ENCODE measurements at regions not wholly inside any gene's neighbourhood (a gene's known extent, or its start where the extent isn't known, plus 50 kb on each side); places are given as distances from the start of the nearest gene placed in this dataset.
"Not testable (repeated sequence)": the region's sequence is repeated elsewhere in the genome, so short reads cannot be mapped to it uniquely, and the experiment has no call there.

DNA sequence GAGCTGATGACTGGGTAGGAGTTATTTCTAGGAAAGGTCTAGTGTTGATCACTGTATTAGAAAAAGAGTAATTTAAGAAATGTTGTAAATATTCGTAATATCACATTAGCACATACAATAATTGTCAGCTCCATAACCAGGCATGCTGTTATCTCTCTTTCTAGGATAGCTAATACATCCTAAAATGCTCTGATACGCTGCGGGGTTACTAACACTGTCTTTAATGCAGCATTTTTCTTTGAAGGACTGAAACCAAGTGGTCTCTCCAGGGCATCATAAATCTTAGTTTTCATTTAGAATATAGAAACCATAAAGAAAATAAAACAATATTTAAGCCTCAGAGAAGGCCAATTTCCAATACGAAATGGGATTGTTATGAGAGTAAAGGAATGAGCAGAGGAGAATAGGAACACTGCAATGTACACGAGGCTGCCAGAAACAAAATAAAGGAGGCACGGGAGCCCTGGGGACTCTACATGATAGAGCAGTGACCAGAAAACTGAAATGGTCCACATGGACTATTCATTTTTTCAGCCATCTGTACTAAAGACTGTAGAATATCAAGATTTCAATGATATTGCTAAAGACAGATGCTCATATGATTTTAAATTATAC, 1606.7 kb upstream of the AGA start:
- POLR2A ChIA-PET (ENCODE audit: low non-redundant PET), result no interaction called here
- Histone ChIP-seq H3K4me3 (ENCODE audit: low read depth, low read length, poor library complexity, severe bottlenecking) (no peak overlapping the region), H3K27ac (ENCODE audit: low read depth, low read length, poor library complexity, severe bottlenecking) (no peak overlapping the region), H3K36me3 (ENCODE audit: insufficient read depth, low read length, poor library complexity, severe bottlenecking) (no peaks in the 10 kb centered on the region), H3K4me1 (ENCODE audit: insufficient read depth, low read length, poor library complexity, severe bottlenecking) (no peaks in the 10 kb centered on the region), H3K27me3 (replicated peaks; ENCODE audit: insufficient read depth, low read depth, low read length, poor library complexity) (no peaks in the 10 kb centered on the region), H3K9me3 (ENCODE audit: low read depth, low read length, poor library complexity, severe bottlenecking) (no peaks in the 10 kb centered on the region)
- no peak for DNase-seq (ENCODE audit: low spot score)
- CTCF ChIA-PET, result no interaction called here
- no TSS peak for BruUV-seq (replicated peaks)
- intact Hi-C loops (cut with micrococcal nuclease; ENCODE audit: unreplicated experiment), result no loop called here
- TF ChIP-seq EZH2 (IDR thresholded peaks at IDR 0.05; ENCODE audit: borderline replicate concordance, low read depth, low read length, poor library complexity, severe bottlenecking), result no peak
- TF ChIP-seq, protein P1, sequence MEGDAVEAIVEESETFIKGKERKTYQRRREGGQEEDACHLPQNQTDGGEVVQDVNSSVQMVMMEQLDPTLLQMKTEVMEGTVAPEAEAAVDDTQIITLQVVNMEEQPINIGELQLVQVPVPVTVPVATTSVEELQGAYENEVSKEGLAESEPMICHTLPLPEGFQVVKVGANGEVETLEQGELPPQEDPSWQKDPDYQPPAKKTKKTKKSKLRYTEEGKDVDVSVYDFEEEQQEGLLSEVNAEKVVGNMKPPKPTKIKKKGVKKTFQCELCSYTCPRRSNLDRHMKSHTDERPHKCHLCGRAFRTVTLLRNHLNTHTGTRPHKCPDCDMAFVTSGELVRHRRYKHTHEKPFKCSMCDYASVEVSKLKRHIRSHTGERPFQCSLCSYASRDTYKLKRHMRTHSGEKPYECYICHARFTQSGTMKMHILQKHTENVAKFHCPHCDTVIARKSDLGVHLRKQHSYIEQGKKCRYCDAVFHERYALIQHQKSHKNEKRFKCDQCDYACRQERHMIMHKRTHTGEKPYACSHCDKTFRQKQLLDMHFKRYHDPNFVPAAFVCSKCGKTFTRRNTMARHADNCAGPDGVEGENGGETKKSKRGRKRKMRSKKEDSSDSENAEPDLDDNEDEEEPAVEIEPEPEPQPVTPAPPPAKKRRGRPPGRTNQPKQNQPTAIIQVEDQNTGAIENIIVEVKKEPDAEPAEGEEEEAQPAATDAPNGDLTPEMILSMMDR (conservative IDR thresholded peaks at IDR 0.05; ENCODE audit: low read depth, low read length), result no peak

DNA sequence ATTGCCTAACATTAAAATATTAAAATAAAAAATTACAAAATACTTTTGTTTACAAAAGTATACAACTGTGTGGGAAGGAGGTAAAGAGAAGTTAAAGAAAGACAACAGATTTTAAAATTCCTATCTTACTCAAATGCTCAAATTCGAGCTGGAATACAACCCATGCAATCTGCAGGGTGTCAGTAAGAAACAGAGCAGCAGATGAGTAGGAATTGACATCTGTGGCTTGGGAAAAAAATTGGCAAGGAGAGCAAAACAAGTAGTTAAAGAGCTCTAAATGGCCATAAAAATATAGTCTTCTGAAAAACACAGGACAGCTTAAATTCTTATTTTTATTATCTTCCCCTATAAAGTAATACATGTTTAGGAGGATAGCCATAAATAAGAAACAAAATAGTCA, 1609.0 kb upstream of the AGA start:
- Histone ChIP-seq H3K4me1 (ENCODE audit: insufficient read depth, low read length, poor library complexity, severe bottlenecking) (no peaks in the 10 kb centered on the region), H3K9me3 (ENCODE audit: low read depth, low read length, poor library complexity, severe bottlenecking) (no peaks in the 10 kb centered on the region), H3K27me3 (replicated peaks; ENCODE audit: insufficient read depth, low read depth, low read length, poor library complexity) (no peaks in the 10 kb centered on the region), H3K4me3 (ENCODE audit: low read depth, low read length, poor library complexity, severe bottlenecking) (no peak overlapping the region), H3K27ac (ENCODE audit: low read depth, low read length, poor library complexity, severe bottlenecking) (no peak overlapping the region), H3K36me3 (ENCODE audit: insufficient read depth, low read length, poor library complexity, severe bottlenecking) (no peaks in the 10 kb centered on the region)
- no TSS peak for BruUV-seq (replicated peaks)
- TF ChIP-seq, protein P1 (conservative IDR thresholded peaks at IDR 0.05; ENCODE audit: low read depth, low read length), result no peak
- no peak for TF ChIP-seq EZH2 (IDR thresholded peaks at IDR 0.05; ENCODE audit: borderline replicate concordance, low read depth, low read length, poor library complexity, severe bottlenecking)
- ChIA-PET CTCF (no interaction called here), POLR2A (ENCODE audit: low non-redundant PET) (no interaction called here)
- DNase-seq (ENCODE audit: low spot score), result no peak
- intact Hi-C loops (cut with micrococcal nuclease; ENCODE audit: unreplicated experiment), result loop anchor here (10.0 kb wide), 1 partner anchor 904 kb away; no protein-coding TSS in a partner anchor

DNA sequence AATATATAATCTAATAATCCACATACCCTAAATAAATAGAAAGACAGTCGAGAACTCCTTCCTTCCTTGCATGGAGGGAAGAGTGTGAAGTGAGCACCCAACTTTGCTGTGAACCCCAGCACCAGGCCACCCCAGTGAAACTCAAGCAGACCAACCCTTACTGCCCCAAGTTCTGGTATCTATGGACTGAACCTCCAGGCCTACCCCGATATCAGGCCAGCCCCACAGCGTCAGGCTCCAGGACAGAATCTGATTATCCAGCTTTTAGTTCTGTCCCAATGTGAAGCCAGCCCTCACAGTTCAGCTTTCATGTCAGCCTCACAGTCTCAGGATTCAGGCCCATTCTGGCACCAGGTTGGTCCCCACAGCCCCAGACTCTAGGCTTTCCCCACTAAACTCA, 1617.2 kb upstream of the AGA start:
- Histone ChIP-seq H3K36me3 (ENCODE audit: insufficient read depth, low read length, poor library complexity, severe bottlenecking) (no peaks in the 10 kb centered on the region), H3K9me3 (ENCODE audit: low read depth, low read length, poor library complexity, severe bottlenecking) (no peaks in the 10 kb centered on the region), H3K4me3 (ENCODE audit: low read depth, low read length, poor library complexity, severe bottlenecking) (no peak overlapping the region), H3K27me3 (replicated peaks; ENCODE audit: insufficient read depth, low read depth, low read length, poor library complexity) (no peaks in the 10 kb centered on the region), H3K27ac (ENCODE audit: low read depth, low read length, poor library complexity, severe bottlenecking) (no peak overlapping the region), H3K4me1 (ENCODE audit: insufficient read depth, low read length, poor library complexity, severe bottlenecking) (no peaks in the 10 kb centered on the region)
- POLR2A ChIA-PET (ENCODE audit: low non-redundant PET), result no interaction called here
- intact Hi-C loops (cut with micrococcal nuclease; ENCODE audit: unreplicated experiment), result loop anchor here (10.0 kb wide), 1 partner anchor 895 kb away; no protein-coding TSS in a partner anchor
- DNase-seq (ENCODE audit: low spot score), result no peak
- CTCF ChIA-PET, result no interaction called here
- no TSS peak for BruUV-seq (replicated peaks)
- TF ChIP-seq EZH2 (IDR thresholded peaks at IDR 0.05; ENCODE audit: borderline replicate concordance, low read depth, low read length, poor library complexity, severe bottlenecking), result no peak
- TF ChIP-seq, protein P1 (conservative IDR thresholded peaks at IDR 0.05; ENCODE audit: low read depth, low read length), result no peak

DNA sequence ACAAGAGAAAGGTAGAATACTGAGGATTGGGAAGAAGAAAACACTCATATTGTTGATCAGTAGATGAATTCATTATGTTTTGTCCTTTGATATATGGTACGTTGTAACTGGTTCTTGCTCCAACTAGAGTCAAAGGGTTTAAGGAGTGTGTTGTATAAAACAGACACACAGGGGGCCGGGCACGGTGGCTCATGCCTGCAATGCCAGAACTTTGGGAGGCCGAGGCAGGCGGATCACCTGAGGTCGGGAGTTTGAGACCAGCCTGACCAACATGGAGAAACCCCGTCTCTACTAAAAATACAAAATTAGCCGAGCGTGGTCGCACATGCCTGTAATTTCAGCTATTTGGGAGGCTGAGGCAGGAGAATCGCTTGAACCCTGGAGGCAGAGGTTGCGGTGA, 1624.0 kb upstream of the AGA start:
- POLR2A ChIA-PET (ENCODE audit: low non-redundant PET); intact Hi-C loops (cut with micrococcal nuclease; ENCODE audit: unreplicated experiment): not testable (repeated sequence)

More for the DNA sequence above, 1624.0 kb upstream of the AGA start:
- H3K4me3 ChIP-seq (ENCODE audit: low read depth, low read length, poor library complexity, severe bottlenecking); BruUV-seq (replicated peaks); H3K4me1 ChIP-seq (ENCODE audit: insufficient read depth, low read length, poor library complexity, severe bottlenecking); H3K36me3 ChIP-seq (ENCODE audit: insufficient read depth, low read length, poor library complexity, severe bottlenecking); H3K27ac ChIP-seq (ENCODE audit: low read depth, low read length, poor library complexity, severe bottlenecking); H3K27me3 ChIP-seq (replicated peaks; ENCODE audit: insufficient read depth, low read depth, low read length, poor library complexity); CTCF ChIA-PET; H3K9me3 ChIP-seq (ENCODE audit: low read depth, low read length, poor library complexity, severe bottlenecking); DNase-seq (ENCODE audit: low spot score): not testable (repeated sequence)
